Stomach (tissue), 4 donors: ENCODE measurements at regions not wholly inside any gene's neighbourhood (a gene's known extent, or its start where the extent isn't known, plus 50 kb on each side); places are given as distances from the start of the nearest gene placed in this dataset.

ENCODE experiments used
- CTCF ChIP-seq, 7 experiments: fragments of 450-650 bp in 4 of 7; fragments of 200-600 bp in 3 of 7; sonication (generic) in 3 of 7; IDR thresholded peaks; one replicate each; pipeline ENCODE4 v1.5.1; 2016 to 2019; ENCODE audit warnings: antibody characterized with exemption in 7 of 7, control low read depth in 2 of 7, mild to moderate bottlenecking in 1 of 7
- EP300 ChIP-seq: sonication (generic); formaldehyde crosslinking; IDR thresholded peaks from one replicate; pipeline ENCODE4 v1.6.1; 2017; ENCODE audit warnings: antibody characterized with exemption
- POLR2A ChIP-seq, 4 donors: fragments of 450-650 bp; IDR thresholded peaks; one replicate each; pipeline ENCODE4 v1.6.1; 2016; ENCODE audit warnings: antibody characterized with exemption in 4 of 4, control low read depth in 2 of 4, mild to moderate bottlenecking in 1 of 4, moderate library complexity in 1 of 4
- POLR2AphosphoS5 ChIP-seq, 3 donors: sonication (generic); formaldehyde crosslinking; IDR thresholded peaks; one replicate each; pipeline ENCODE4 v1.6.1; 2016; ENCODE audit warnings: antibody characterized with exemption in 3 of 3

- TF ChIP-seq POLR2AphosphoS5 (IDR thresholded peaks at IDR 0.05) (no peak), CTCF (IDR thresholded peaks at IDR 0.05) (no peak), POLR2A (IDR thresholded peaks at IDR 0.05) (no peak), EP300 (no peak)
Measured at GRCh38 chr1:29993950-29994349, 729.4 kb downstream of the MATN1 start.
